BLaER1 (cell line): ENCODE measurements at regions not wholly inside any gene's neighbourhood (a gene's known extent, or its start where the extent isn't known, plus 50 kb on each side); places are given as distances from the start of the nearest gene placed in this dataset.
"Not testable (repeated sequence)": the region's sequence is repeated elsewhere in the genome, so short reads cannot be mapped to it uniquely, and the experiment has no call there.

Source experiments
- H3K27ac ChIP-seq: shearing (Covaris generic); formaldehyde crosslinking; 2 replicates; pipeline ENCODE4 v1.8.1; 2022
- H3K27me3 ChIP-seq: shearing (Covaris generic); formaldehyde crosslinking; 2 replicates; pipeline ENCODE4 v1.8.1; 2022
- H3K36me3 ChIP-seq: shearing (Covaris generic); formaldehyde crosslinking; 2 replicates; pipeline ENCODE4 v1.8.1; 2022
- H3K4me1 ChIP-seq: shearing (Covaris generic); formaldehyde crosslinking; 2 replicates; pipeline ENCODE4 v1.8.1; 2022
- H3K4me2 ChIP-seq: shearing (Covaris generic); formaldehyde crosslinking; 2 replicates; pipeline ENCODE4 v1.8.1; 2022
- H3K4me3 ChIP-seq: shearing (Covaris generic); formaldehyde crosslinking; 2 replicates; pipeline ENCODE4 v1.8.1; 2022
- H3K9ac ChIP-seq: shearing (Covaris generic); formaldehyde crosslinking; 2 replicates; pipeline ENCODE4 v1.8.1; 2022
- H3K9me3 ChIP-seq: shearing (Covaris generic); formaldehyde crosslinking; 2 replicates; pipeline ENCODE4 v1.8.1; 2022
- H4K20me1 ChIP-seq: shearing (Covaris generic); formaldehyde crosslinking; 2 replicates; pipeline ENCODE4 v1.8.1; 2022
- Cebpa-rat ChIP-seq: shearing (Covaris generic); IDR thresholded peaks from 2 replicates; pipeline ENCODE4 v1.8.1; 2022

GRCh38 chr7:35975851-35976454, 175.1 kb downstream of the SEPTIN7 start:
- Histone ChIP-seq H3K27ac (no peak overlapping the region), H3K4me2 (no peak overlapping the region), H3K4me1 (peaks cover 6% of the 10 kb centered on the region; the same call in 1 of the 2 replicates), H3K27me3 (peaks cover 13% of the 10 kb centered on the region), H3K9me3 (peaks cover 8% of the 10 kb centered on the region; the same call in 1 of the 2 replicates), H3K4me3 (no peak overlapping the region), H4K20me1 (no peaks in the 10 kb centered on the region), H3K36me3 (no peaks in the 10 kb centered on the region), H3K9ac (no peak overlapping the region)
- TF ChIP-seq Cebpa-rat: no peak

- H4K20me1 ChIP-seq, H3K36me3 ChIP-seq, H3K9ac ChIP-seq: not testable (repeated sequence)
These were observed 174.0 kb upstream of the EEPD1 start for GRCh38 chr7:35978816-35979640.

GRCh38 chr7:35982600-35982999, 170.5 kb upstream of the EEPD1 start:
- Histone ChIP-seq H3K27me3 (no peaks in the 10 kb centered on the region), H3K36me3 (no peaks in the 10 kb centered on the region), H3K4me1 (peaks cover 10% of the 10 kb centered on the region; the same call in 1 of the 2 replicates), H3K27ac (no peak overlapping the region), H3K4me3 (no peak overlapping the region), H3K9me3 (no peaks in the 10 kb centered on the region), H3K9ac (no peak overlapping the region), H4K20me1 (no peaks in the 10 kb centered on the region), H3K4me2 (no peak overlapping the region)
- no peak for TF ChIP-seq Cebpa-rat

More at GRCh38 chr7:35978816-35979640, 174.0 kb upstream of the EEPD1 start:
- H3K4me3 ChIP-seq, H3K4me2 ChIP-seq, H3K27ac ChIP-seq, H3K27me3 ChIP-seq, H3K9me3 ChIP-seq, H3K4me1 ChIP-seq: not testable (repeated sequence)

GRCh38 chr7:35983626-35984025, 169.4 kb upstream of the EEPD1 start:
- H3K4me1 ChIP-seq: peaks cover 10% of the 10 kb centered on the region; the same call in 1 of the 2 replicates
- H3K27ac ChIP-seq: no peak overlapping the region
- no peak for TF ChIP-seq Cebpa-rat

GRCh38 chr7:35985126-35985754, 167.8 kb upstream of the EEPD1 start:
- Histone ChIP-seq H3K27ac (no peak overlapping the region), H3K4me1 (0 out of 2 replicates have a peak, but pooled peaks cover 4% of the 10 kb centered on the region), H3K9me3 (no peaks in the 10 kb centered on the region), H3K4me2 (no peak overlapping the region), H3K27me3 (no peaks in the 10 kb centered on the region), H3K9ac (no peak overlapping the region), H4K20me1 (no peaks in the 10 kb centered on the region), H3K36me3 (no peaks in the 10 kb centered on the region), H3K4me3 (no peak overlapping the region)
- no peak for TF ChIP-seq Cebpa-rat

More at GRCh38 chr7:35983626-35984025, 169.4 kb upstream of the EEPD1 start:
- no peak overlapping the region for H3K9ac ChIP-seq
- H3K4me2 ChIP-seq: no peak overlapping the region
- no peaks in the 10 kb centered on the region for H3K36me3 ChIP-seq
- H4K20me1 ChIP-seq: no peaks in the 10 kb centered on the region
- no peaks in the 10 kb centered on the region for H3K9me3 ChIP-seq
- no peaks in the 10 kb centered on the region for H3K27me3 ChIP-seq
- H3K4me3 ChIP-seq: no peak overlapping the region

GRCh38 chr7:35987016-35987415, 166.0 kb upstream of the EEPD1 start:
- Histone ChIP-seq H3K4me1 (0 out of 2 replicates have a peak, but pooled peaks cover 4% of the 10 kb centered on the region), H3K4me2 (no peak overlapping the region), H3K9ac (no peak overlapping the region), H3K4me3 (no peak overlapping the region), H4K20me1 (no peaks in the 10 kb centered on the region), H3K27ac (no peak overlapping the region), H3K36me3 (no peaks in the 10 kb centered on the region), H3K27me3 (no peaks in the 10 kb centered on the region), H3K9me3 (no peaks in the 10 kb centered on the region)
- no peak for TF ChIP-seq Cebpa-rat

GRCh38 chr7:35988105-35988504, 164.9 kb upstream of the EEPD1 start:
- Histone ChIP-seq H3K27ac (no peak overlapping the region), H3K4me3 (no peak overlapping the region), H3K27me3 (no peaks in the 10 kb centered on the region), H3K4me2 (no peak overlapping the region), H3K36me3 (no peaks in the 10 kb centered on the region), H3K4me1 (0 out of 2 replicates have a peak, but pooled peaks cover 4% of the 10 kb centered on the region), H4K20me1 (no peaks in the 10 kb centered on the region), H3K9ac (no peak overlapping the region), H3K9me3 (no peaks in the 10 kb centered on the region)
- TF ChIP-seq Cebpa-rat: no peak

GRCh38 chr7:35988818-35989217, 164.2 kb upstream of the EEPD1 start:
- H3K9ac ChIP-seq: no peak overlapping the region
- no peak overlapping the region for H3K4me3 ChIP-seq
- no peaks in the 10 kb centered on the region for H4K20me1 ChIP-seq
- H3K27ac ChIP-seq: no peak overlapping the region
- TF ChIP-seq Cebpa-rat: no peak
- no peaks in the 10 kb centered on the region for H3K27me3 ChIP-seq
- H3K36me3 ChIP-seq: no peaks in the 10 kb centered on the region
- H3K4me2 ChIP-seq: no peak overlapping the region
- no peaks in the 10 kb centered on the region for H3K9me3 ChIP-seq
- H3K4me1 ChIP-seq: 0 out of 2 replicates have a peak, but pooled peaks cover 4% of the 10 kb centered on the region

- Histone ChIP-seq H3K4me3 (no peak overlapping the region), H3K36me3 (no peaks in the 10 kb centered on the region), H3K9ac (no peak overlapping the region), H3K27ac (no peak overlapping the region), H3K4me2 (no peak overlapping the region), H3K4me1 (no peaks in the 10 kb centered on the region), H4K20me1 (no peaks in the 10 kb centered on the region), H3K27me3 (no peaks in the 10 kb centered on the region), H3K9me3 (no peaks in the 10 kb centered on the region)
- no peak for TF ChIP-seq Cebpa-rat
These were observed 161.4 kb upstream of the EEPD1 start for GRCh38 chr7:35991511-35992232.
